Hematopoietic multipotent progenitor cell (in vitro differentiated cells): ENCODE measurements at regions not wholly inside any gene's neighbourhood (a gene's known extent, or its start where the extent isn't known, plus 50 kb on each side); places are given as distances from the start of the nearest gene placed in this dataset.

Experiments
- DNase-seq, 3 donors: peaks; one replicate each; pipeline ENCODE4 v3.0.0-alpha.2; 2011 to 2015; ENCODE audit warnings: low read depth in 2 of 3, low spot score in 2 of 3

GRCh38 chr16:79772784-79773183, 172.2 kb upstream of the MAF start:
- DNase-seq: no peak

GRCh38 chr16:79772048-79772447, 171.5 kb upstream of the MAF start:
- no peak for DNase-seq

GRCh38 chr16:79770244-79771064, 169.9 kb upstream of the MAF start:
- DNase-seq: peak; percentile 37 to 93 (median 89)

- DNase-seq: no peak
Observed at GRCh38 chr16:79769928-79770243, 169.3 kb upstream of the MAF start.

GRCh38 chr16:79769270-79769927, 168.9 kb upstream of the MAF start:
- DNase-seq: peak in 1 of 3 donors; percentile 16

- no peak for DNase-seq
Observed at GRCh38 chr16:79768276-79768970, 167.9 kb upstream of the MAF start.

- DNase-seq: peak in 1 of 3 donors; percentile 29
Observed at GRCh38 chr16:79767421-79768275, 167.1 kb upstream of the MAF start.

- DNase-seq: no peak
Observed at GRCh38 chr16:79765901-79766394, 165.4 kb upstream of the MAF start.

GRCh38 chr16:79765431-79765830, 164.9 kb upstream of the MAF start:
- no peak for DNase-seq

- DNase-seq: no peak
Observed at GRCh38 chr16:79764415-79765110, 164.0 kb upstream of the MAF start.

GRCh38 chr16:79762217-79762616, 161.7 kb upstream of the MAF start:
- no peak for DNase-seq

- DNase-seq: no peak
Observed at GRCh38 chr16:79758615-79759346, 158.2 kb upstream of the MAF start.

- DNase-seq: no peak
Observed at GRCh38 chr16:79757968-79758367, 157.4 kb upstream of the MAF start.

- DNase-seq: no peak
Observed at GRCh38 chr16:79757163-79757562, 156.6 kb upstream of the MAF start.

- DNase-seq: no peak
Observed at GRCh38 chr16:79756571-79756970, 156.0 kb upstream of the MAF start.

- DNase-seq: no peak
Observed at GRCh38 chr16:79754501-79754900, 154.0 kb upstream of the MAF start.

- no peak for DNase-seq
Observed at GRCh38 chr16:79754081-79754480, 153.5 kb upstream of the MAF start.

GRCh38 chr16:79753286-79753685, 152.7 kb upstream of the MAF start:
- DNase-seq: no peak

GRCh38 chr16:79752396-79752795, 151.9 kb upstream of the MAF start:
- no peak for DNase-seq
